Bronchial epithelial cell (primary cell): ENCODE measurements at regions not wholly inside any gene's neighbourhood (a gene's known extent, or its start where the extent isn't known, plus 50 kb on each side); places are given as distances from the start of the nearest gene placed in this dataset.

Experiments
- DNase-seq: peaks from one replicate; pipeline ENCODE4 v3.0.0-alpha.2; 2010; ENCODE audit warnings: low read depth
- FAIRE-seq: peaks from 2 replicates; lab custom pipeline; 2011; peaks lifted over from hg19 to GRCh38; lab: Jason Lieb, UNC
- H3K27me3 ChIP-seq: 2 replicates; pipeline ENCODE4 v1.5.1; 2011; ENCODE audit warnings: low read length; ENCODE audit not compliant: control insufficient read depth, insufficient read depth
- H3K36me3 ChIP-seq: 2 replicates; pipeline ENCODE4 v1.5.1; 2011; ENCODE audit warnings: low read length; ENCODE audit not compliant: control insufficient read depth, insufficient read depth
- H3K4me3 ChIP-seq: 2 replicates; pipeline ENCODE4 v1.5.1; 2011; ENCODE audit warnings: mild to moderate bottlenecking, low read depth, low read length, control low read depth
- TF ChIP-seq, protein P1 (sequence below): IDR thresholded peaks from 2 replicates; pipeline ENCODE4 v1.5.1; 2011; ENCODE audit warnings: mild to moderate bottlenecking, moderate library complexity, low read length, control low read depth, inconsistent platforms; ENCODE audit not compliant: insufficient read depth, severe bottlenecking

DNA sequence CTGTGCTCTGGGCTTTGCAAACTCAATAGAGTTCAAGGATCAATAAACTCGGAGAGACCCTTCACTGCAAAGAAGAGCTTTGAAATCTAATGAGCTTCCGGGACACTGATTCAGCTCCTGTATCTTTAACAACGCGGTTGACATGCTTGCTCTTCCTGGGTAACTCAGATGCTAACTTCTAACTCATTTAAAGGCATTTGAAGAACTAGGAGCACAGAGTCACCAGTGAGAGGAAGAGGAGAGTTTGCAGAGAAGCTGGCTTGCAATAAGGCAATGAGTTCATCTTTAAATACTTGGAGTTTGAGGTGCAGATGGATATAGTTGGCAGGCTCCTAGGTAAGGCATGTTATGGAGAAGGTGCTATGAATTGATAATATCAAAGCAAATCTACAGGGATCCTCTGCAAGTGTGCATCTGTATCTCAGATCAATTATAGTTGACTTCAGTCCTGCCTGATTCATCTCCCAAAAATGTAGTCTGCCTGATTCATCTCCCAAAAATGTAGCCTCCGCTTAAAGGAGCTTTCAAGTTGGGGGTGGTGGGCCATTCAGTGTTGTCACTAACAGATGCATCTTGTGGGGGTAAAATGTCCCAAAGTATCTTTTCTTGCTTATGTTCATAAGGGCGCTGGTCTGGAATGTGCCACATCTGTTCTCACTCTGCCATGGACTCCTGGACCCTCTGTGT, 182.5 kb upstream of the PRSS58 start:
- TF ChIP-seq, protein P1, sequence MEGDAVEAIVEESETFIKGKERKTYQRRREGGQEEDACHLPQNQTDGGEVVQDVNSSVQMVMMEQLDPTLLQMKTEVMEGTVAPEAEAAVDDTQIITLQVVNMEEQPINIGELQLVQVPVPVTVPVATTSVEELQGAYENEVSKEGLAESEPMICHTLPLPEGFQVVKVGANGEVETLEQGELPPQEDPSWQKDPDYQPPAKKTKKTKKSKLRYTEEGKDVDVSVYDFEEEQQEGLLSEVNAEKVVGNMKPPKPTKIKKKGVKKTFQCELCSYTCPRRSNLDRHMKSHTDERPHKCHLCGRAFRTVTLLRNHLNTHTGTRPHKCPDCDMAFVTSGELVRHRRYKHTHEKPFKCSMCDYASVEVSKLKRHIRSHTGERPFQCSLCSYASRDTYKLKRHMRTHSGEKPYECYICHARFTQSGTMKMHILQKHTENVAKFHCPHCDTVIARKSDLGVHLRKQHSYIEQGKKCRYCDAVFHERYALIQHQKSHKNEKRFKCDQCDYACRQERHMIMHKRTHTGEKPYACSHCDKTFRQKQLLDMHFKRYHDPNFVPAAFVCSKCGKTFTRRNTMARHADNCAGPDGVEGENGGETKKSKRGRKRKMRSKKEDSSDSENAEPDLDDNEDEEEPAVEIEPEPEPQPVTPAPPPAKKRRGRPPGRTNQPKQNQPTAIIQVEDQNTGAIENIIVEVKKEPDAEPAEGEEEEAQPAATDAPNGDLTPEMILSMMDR, result no peak

DNA sequence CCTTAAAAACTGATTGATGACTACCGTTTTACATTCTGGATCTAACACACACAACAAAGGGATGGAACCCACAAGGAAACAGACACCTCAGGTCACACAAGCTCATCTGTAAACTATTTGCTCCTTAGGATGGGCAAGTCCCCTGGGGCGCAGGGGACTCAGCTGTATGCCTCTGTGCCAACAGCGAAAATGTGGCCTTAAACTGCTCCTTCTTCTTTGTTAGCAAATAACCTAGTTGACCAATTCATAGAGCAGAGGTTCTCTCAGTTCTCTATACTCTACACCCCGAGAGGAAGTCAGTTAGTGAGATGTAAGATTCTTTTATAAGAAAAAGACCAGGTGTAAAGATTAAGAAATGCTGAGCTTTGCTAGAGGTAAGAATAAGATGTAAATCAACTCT, 181.9 kb upstream of the PRSS58 start:
- DNase-seq, result no peak
- TF ChIP-seq, protein P1, result no peak
- Histone ChIP-seq H3K36me3 (no peaks in the 10 kb centered on the region), H3K4me3 (no peak overlapping the region), H3K27me3 (no peaks in the 10 kb centered on the region)
- no peak for FAIRE-seq

More for the DNA sequence above, 182.5 kb upstream of the PRSS58 start:
- Histone ChIP-seq H3K36me3 (no peaks in the 10 kb centered on the region), H3K4me3 (no peak overlapping the region), H3K27me3 (no peaks in the 10 kb centered on the region)
- FAIRE-seq (no peak), DNase-seq (peak; percentile 68)

DNA sequence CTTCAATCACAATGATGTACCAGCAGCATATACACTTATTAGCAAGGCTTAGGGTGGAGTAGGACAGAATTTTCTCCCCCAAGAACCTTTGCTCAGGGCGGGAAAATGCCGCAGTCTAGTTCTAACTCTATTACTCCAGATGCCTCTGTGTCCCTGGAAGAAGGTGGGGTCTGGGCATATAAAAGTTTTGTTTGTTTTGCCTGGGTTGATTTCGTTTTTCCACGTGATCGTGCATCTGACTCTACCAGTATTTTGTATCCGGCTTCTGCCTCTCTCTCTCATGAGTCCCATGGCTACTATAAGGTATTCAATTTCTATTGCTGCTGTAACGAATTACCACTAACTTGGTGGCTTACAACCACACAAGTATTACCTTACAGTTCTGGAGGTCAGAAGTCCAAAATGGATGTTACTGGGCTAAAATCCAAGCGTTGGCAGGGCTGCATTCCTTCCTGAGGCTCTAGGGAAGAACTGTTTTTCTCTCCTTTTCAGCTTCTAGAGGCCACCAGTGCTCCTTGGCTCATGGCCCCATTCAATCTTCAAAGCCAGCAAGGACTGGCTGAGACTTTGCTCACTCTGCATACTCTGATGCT, 181.2 kb upstream of the PRSS58 start:
- TF ChIP-seq, protein P1, result no peak
- Histone ChIP-seq H3K36me3 (no peaks in the 10 kb centered on the region), H3K4me3 (no peak overlapping the region), H3K27me3 (no peaks in the 10 kb centered on the region)
- no peak for FAIRE-seq
- no peak for DNase-seq

DNA sequence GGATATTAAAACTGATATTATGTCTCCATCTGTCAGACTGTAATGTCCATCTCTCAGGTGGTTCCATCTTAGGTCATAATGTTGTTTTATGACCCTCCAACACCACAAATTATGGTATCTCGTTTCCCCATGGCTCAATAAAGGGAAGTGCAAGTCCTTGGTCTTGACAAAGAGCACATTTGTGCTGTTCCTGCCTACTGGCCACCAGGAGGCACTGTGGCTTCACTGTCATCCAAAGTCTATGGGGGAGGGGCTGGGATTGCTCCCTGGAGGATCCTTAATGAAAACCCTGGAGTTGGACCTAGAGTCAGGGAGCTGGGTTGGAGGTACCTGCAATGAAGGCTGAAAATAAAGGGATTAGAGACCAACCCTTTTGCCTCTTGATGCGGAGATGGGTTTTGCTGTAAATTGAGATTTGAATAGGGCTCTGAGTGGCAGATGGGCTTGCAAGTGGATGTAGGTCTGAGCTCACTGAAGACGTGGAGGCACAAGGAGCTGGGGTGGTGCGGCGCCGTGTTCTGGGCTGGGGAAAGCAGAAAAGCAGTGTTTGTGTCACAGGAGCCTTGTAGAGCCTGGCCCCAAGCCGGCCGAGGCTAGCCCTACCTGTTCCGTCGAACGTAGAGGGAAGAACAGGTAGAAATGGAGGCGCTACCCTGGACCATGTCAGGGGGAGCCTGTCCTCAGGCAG, 180.5 kb upstream of the PRSS58 start:
- TF ChIP-seq, protein P1, result peak; percentile 73
- DNase-seq (peak; percentile 55), FAIRE-seq (no peak)
- Histone ChIP-seq H3K36me3 (no peaks in the 10 kb centered on the region), H3K4me3 (no peak overlapping the region), H3K27me3 (no peaks in the 10 kb centered on the region)

DNA sequence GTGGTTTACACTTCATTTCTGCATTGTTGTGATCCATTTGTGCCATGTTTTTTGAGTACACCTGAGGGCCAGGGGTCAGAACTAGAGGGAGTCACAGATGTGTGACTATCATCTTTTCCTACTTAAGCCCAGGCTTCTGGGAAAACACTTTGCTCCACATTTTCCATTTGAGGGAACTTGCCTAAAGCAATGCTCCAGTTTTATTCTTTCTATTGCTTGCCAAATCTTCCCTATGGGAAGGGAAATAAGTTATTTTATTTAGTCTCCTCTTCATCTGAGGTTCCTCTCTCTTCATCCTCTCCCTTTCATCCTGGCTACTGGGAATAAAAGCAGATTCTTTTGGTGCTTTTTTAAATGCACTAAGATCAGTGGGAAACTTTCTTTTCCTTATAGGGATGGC, 179.9 kb upstream of the PRSS58 start:
- FAIRE-seq, result no peak
- Histone ChIP-seq H3K4me3 (no peak overlapping the region), H3K27me3 (no peaks in the 10 kb centered on the region), H3K36me3 (no peaks in the 10 kb centered on the region)
- TF ChIP-seq, protein P1, result no peak
- no peak for DNase-seq
